Keratinocyte (primary cell): ENCODE measurements at regions not wholly inside any gene's neighbourhood (a gene's known extent, or its start where the extent isn't known, plus 50 kb on each side); places are given as distances from the start of the nearest gene placed in this dataset.

Source experiments
- DNase-seq: peaks from one replicate; pipeline ENCODE4 v3.0.0-alpha.2; 2011; ENCODE audit warnings: low read depth, missing footprints, low spot score
- FAIRE-seq: peaks from 2 replicates; lab custom pipeline; 2011; peaks lifted over from hg19 to GRCh38; lab: Jason Lieb, UNC
- H2AFZ ChIP-seq: 2 replicates; pipeline ENCODE4 v1.6.0; 2012; ENCODE audit warnings: low read length, control low read depth, inconsistent platforms; ENCODE audit not compliant: control insufficient read depth
- H3K27ac ChIP-seq: 2 replicates; pipeline ENCODE4 v1.5.1; 2011; ENCODE audit warnings: low read length; ENCODE audit not compliant: control insufficient read depth, insufficient read depth
- H3K27me3 ChIP-seq: 3 replicates; pipeline ENCODE4 v1.6.0; 2011; ENCODE audit warnings: low read length; ENCODE audit not compliant: control insufficient read depth, insufficient read depth; ENCODE audit errors: extremely low read depth
- H3K36me3 ChIP-seq, 2 experiments: 2 replicates in 1 of 2; 3 replicates in 1 of 2; pipeline ENCODE4 v1.5.1; 2011; ENCODE audit warnings: low read length in 2 of 2, mild to moderate bottlenecking in 1 of 2; ENCODE audit not compliant: control insufficient read depth in 2 of 2, insufficient read depth in 2 of 2; ENCODE audit errors: extremely low read depth in 1 of 2
- H3K4me1 ChIP-seq: 3 replicates; pipeline ENCODE4 v1.5.1; 2011; ENCODE audit warnings: low read length; ENCODE audit not compliant: control insufficient read depth, insufficient read depth; ENCODE audit errors: extremely low read depth
- H3K4me2 ChIP-seq: 3 replicates; pipeline ENCODE4 v1.6.0; 2011; ENCODE audit warnings: low read depth, low read length; ENCODE audit not compliant: control insufficient read depth, insufficient read depth; ENCODE audit errors: extremely low read depth
- H3K4me3 ChIP-seq, 3 experiments: fragments of 200-600 bp in 1 of 3; sonication (generic) in 1 of 3; 2 replicates in 2 of 3; 3 replicates in 1 of 3; pipeline ENCODE4 v1.5.1; 2011 to 2016; ENCODE audit warnings: low read length in 3 of 3, mild to moderate bottlenecking in 3 of 3, control low read depth in 2 of 3, inconsistent platforms in 1 of 3, low read depth in 1 of 3, mixed read lengths in 1 of 3, mixed run types in 1 of 3, moderate library complexity in 1 of 3; ENCODE audit not compliant: control insufficient read depth in 2 of 3, insufficient read depth in 2 of 3; ENCODE audit errors: extremely low read depth in 1 of 3
- H3K79me2 ChIP-seq: 2 replicates; pipeline ENCODE4 v1.6.0; 2012; ENCODE audit warnings: low read length; ENCODE audit not compliant: control insufficient read depth, insufficient read depth
- H3K9ac ChIP-seq: 3 replicates; pipeline ENCODE4 v1.6.0; 2011; ENCODE audit warnings: low read length; ENCODE audit not compliant: control insufficient read depth, insufficient read depth; ENCODE audit errors: extremely low read depth
- H3K9me1 ChIP-seq: 3 replicates; pipeline ENCODE4 v1.6.0; 2011; ENCODE audit warnings: low read length; ENCODE audit not compliant: control insufficient read depth, insufficient read depth; ENCODE audit errors: extremely low read depth
- H3K9me3 ChIP-seq: 2 replicates; pipeline ENCODE4 v1.5.1; 2012; ENCODE audit warnings: low read depth, low read length; ENCODE audit not compliant: control insufficient read depth
- H4K20me1 ChIP-seq: 3 replicates; pipeline ENCODE4 v1.6.0; 2011; ENCODE audit warnings: low read length; ENCODE audit not compliant: control insufficient read depth, insufficient read depth; ENCODE audit errors: extremely low read depth
- EZH2 ChIP-seq: IDR thresholded peaks from one replicate; pipeline ENCODE4 v1.6.1; 2012; ENCODE audit warnings: inconsistent platforms, mild to moderate bottlenecking, low read length, moderate library complexity
- dilution Hi-C: fragments of 300-500 bp; cut with MboI; formaldehyde crosslinking; loops from one replicate; pipeline ENCODE4 v1.7.0; 2020; ENCODE audit warnings: low sequenced_read_pairs; ENCODE audit not compliant: extremely low pct_ligation_motif_present
- TF ChIP-seq, protein P1 (sequence below), 3 experiments: IDR thresholded peaks in 1 of 3; conservative IDR thresholded peaks in 1 of 3; optimal IDR thresholded peaks in 1 of 3; 2 replicates in 2 of 3; 3 replicates in 1 of 3; pipeline versions ENCODE3 to v1.5.1; 2011; ENCODE audit warnings: low read length in 3 of 3, mild to moderate bottlenecking in 3 of 3, moderate library complexity in 2 of 3, control low read depth in 1 of 3, inconsistent platforms in 1 of 3; ENCODE audit not compliant: insufficient read depth in 2 of 3; ENCODE audit errors: extremely low read depth in 1 of 3

DNA sequence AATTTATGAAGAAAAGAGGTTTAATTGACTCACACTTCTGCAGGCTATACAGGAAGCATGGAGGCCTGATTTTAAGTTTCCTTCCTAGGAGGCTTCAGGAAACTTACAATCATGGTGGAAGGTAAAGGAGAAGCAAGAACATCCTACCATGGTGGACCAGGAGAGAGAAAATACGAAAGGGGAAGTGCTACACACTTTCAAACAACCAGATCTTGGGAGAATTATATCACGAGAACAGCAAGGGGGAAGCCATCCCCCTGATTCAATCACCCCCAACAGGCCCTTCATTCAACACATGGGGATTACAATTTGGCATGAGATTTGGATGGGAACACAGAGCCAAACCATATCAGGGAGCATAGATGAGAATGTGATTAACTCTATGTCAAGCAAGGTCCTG, 121.0 kb downstream of the MTHFS start:
- Histone ChIP-seq H3K79me2 (no peaks in the 10 kb centered on the region), H3K9me3 (no peaks in the 10 kb centered on the region), H4K20me1 (no peaks in the 10 kb centered on the region), H3K4me1 (no peaks in the 10 kb centered on the region), H3K4me3 (no peak overlapping the region), H3K4me2 (no peak overlapping the region), H2AFZ (no peak overlapping the region), H3K27me3 (no peaks in the 10 kb centered on the region), H3K9ac (no peak overlapping the region), H3K9me1 (no peaks in the 10 kb centered on the region), H3K27ac (no peak overlapping the region), H3K36me3 (no peaks in the 10 kb centered on the region)
- FAIRE-seq (no peak), DNase-seq (no peak)
- dilution Hi-C loops, result no loop called here
- TF ChIP-seq, protein P1, sequence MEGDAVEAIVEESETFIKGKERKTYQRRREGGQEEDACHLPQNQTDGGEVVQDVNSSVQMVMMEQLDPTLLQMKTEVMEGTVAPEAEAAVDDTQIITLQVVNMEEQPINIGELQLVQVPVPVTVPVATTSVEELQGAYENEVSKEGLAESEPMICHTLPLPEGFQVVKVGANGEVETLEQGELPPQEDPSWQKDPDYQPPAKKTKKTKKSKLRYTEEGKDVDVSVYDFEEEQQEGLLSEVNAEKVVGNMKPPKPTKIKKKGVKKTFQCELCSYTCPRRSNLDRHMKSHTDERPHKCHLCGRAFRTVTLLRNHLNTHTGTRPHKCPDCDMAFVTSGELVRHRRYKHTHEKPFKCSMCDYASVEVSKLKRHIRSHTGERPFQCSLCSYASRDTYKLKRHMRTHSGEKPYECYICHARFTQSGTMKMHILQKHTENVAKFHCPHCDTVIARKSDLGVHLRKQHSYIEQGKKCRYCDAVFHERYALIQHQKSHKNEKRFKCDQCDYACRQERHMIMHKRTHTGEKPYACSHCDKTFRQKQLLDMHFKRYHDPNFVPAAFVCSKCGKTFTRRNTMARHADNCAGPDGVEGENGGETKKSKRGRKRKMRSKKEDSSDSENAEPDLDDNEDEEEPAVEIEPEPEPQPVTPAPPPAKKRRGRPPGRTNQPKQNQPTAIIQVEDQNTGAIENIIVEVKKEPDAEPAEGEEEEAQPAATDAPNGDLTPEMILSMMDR (optimal IDR thresholded peaks at IDR 0.05 in 1 of 3, IDR thresholded peaks at IDR 0.05 in 1 of 3, conservative IDR thresholded peaks at IDR 0.05 in 1 of 3; ENCODE audit: extremely low read depth in 1 of 3, insufficient read depth in 2 of 3, low read length in 3 of 3), result no peak
- no peak for TF ChIP-seq EZH2

DNA sequence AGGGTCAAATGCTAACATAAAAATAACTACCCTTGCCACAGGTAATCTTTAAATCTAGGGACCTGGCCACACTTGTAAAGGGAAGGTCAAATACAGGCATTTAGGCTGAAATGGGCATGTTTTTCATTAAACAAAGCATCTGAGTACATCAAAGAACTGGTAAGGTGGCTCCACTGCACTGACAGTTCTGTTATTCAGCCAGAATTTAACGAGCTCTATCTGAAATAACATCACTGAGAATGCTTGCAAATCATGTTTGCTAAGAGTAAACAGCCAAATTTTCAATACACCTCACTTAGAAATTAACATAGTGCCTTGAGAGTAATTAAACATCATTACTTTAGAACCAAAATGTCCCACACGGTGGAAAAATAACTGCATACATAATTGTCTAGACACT, 118.9 kb downstream of the MTHFS start:
- no peaks in the 10 kb centered on the region for H3K9me3 ChIP-seq
- no peak overlapping the region for H3K4me2 ChIP-seq
- FAIRE-seq, result no peak
- no peak overlapping the region for H3K9ac ChIP-seq
- H4K20me1 ChIP-seq, result no peaks in the 10 kb centered on the region
- H2AFZ ChIP-seq, result no peak overlapping the region
- dilution Hi-C loops, result no loop called here
- TF ChIP-seq, protein P1 (optimal IDR thresholded peaks at IDR 0.05 in 1 of 3, IDR thresholded peaks at IDR 0.05 in 1 of 3, conservative IDR thresholded peaks at IDR 0.05 in 1 of 3; ENCODE audit: extremely low read depth in 1 of 3, insufficient read depth in 2 of 3, low read length in 3 of 3), result no peak
- no peak for TF ChIP-seq EZH2
- no peaks in the 10 kb centered on the region for H3K9me1 ChIP-seq
- no peaks in the 10 kb centered on the region for H3K27me3 ChIP-seq
- no peaks in the 10 kb centered on the region for H3K36me3 ChIP-seq
- no peak for DNase-seq
- no peaks in the 10 kb centered on the region for H3K4me1 ChIP-seq
- no peak overlapping the region for H3K27ac ChIP-seq
- no peak overlapping the region for H3K4me3 ChIP-seq
- H3K79me2 ChIP-seq, result no peaks in the 10 kb centered on the region
